ENCODE measurements at regions not wholly inside any gene's neighbourhood (a gene's known extent, or its start where the extent isn't known, plus 50 kb on each side); places are given as distances from the start of the nearest gene placed in this dataset.

DNA sequence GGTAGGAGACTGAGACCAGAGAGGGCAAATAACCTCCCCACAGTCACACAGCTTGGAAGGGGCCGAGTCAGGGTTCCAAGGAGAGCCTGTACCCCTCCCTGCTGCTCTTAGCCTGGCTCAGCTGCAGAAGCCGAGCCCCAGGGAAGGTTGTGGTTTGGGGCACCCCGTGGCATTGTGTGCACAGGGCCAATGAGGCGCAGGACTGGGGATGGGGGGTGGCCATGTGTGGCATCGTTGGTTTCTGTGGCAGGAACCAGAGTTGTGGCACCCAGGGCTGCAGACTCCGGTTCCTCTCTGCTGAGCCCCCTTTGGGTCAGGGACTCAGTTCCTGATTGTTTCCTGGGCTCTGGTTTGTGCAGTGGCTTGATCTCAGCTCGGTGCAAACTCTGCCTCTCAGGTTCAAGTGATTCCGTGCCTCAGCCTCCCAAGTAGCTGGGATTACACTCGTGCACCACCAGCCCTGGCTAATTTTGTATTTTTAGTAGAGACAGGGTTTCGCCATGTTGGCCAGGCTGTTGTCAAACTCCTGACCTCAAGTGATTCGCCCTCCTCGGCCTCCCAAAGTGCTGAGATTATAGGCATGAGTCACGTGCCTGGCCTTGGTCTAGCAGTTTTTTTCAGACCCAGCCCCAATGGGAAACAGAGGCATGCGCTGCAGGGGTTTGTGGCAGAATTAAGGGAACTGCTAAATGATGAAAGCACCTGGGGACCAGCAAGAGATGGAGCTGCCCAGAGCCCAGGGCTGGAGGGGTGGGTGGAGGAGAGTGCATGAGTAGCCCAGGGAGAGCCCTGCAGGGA is 221.0 kb upstream of the SULF2 start:
- Histone ChIP-seq H3K4me2 (ENCODE audit: low read length) (no peak overlapping the region), H3K4me3 (ENCODE audit: low read length) (no peak overlapping the region), H3K27ac (ENCODE audit: low read depth, low read length) (no peak overlapping the region), H4K20me1 (ENCODE audit: control insufficient read depth, insufficient read depth, low read depth, low read length) (no peaks in the 10 kb centered on the region), H3K9me3 (ENCODE audit: control insufficient read depth, insufficient read depth, low read length) (peaks cover 36% of the 10 kb centered on the region), H3K27me3 (ENCODE audit: control insufficient read depth, low read length) (no peaks in the 10 kb centered on the region), H3K9me2 (replicated peaks; ENCODE audit: control insufficient read depth, low read length) (no peaks in the 10 kb centered on the region), H3K79me2 (ENCODE audit: control insufficient read depth, low read length) (no peaks in the 10 kb centered on the region), H3K4me1 (ENCODE audit: control insufficient read depth, low read length) (peaks cover 43% of the 10 kb centered on the region), H3K36me3 (ENCODE audit: control insufficient read depth, low read length) (peaks cover 16% of the 10 kb centered on the region), H3F3A (ENCODE audit: control insufficient read depth, insufficient read depth) (peaks cover 4% of the 10 kb centered on the region; the same call in 1 of the 2 replicates)
- no peak for TF ChIP-seq EZH2phosphoT487 (IDR thresholded peaks at IDR 0.05; ENCODE audit: borderline replicate concordance, low read length)
- TF ChIP-seq, protein P1, sequence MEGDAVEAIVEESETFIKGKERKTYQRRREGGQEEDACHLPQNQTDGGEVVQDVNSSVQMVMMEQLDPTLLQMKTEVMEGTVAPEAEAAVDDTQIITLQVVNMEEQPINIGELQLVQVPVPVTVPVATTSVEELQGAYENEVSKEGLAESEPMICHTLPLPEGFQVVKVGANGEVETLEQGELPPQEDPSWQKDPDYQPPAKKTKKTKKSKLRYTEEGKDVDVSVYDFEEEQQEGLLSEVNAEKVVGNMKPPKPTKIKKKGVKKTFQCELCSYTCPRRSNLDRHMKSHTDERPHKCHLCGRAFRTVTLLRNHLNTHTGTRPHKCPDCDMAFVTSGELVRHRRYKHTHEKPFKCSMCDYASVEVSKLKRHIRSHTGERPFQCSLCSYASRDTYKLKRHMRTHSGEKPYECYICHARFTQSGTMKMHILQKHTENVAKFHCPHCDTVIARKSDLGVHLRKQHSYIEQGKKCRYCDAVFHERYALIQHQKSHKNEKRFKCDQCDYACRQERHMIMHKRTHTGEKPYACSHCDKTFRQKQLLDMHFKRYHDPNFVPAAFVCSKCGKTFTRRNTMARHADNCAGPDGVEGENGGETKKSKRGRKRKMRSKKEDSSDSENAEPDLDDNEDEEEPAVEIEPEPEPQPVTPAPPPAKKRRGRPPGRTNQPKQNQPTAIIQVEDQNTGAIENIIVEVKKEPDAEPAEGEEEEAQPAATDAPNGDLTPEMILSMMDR (IDR thresholded peaks at IDR 0.05; ENCODE audit: low read depth, low read length, poor library complexity, severe bottlenecking): no peak

DNA sequence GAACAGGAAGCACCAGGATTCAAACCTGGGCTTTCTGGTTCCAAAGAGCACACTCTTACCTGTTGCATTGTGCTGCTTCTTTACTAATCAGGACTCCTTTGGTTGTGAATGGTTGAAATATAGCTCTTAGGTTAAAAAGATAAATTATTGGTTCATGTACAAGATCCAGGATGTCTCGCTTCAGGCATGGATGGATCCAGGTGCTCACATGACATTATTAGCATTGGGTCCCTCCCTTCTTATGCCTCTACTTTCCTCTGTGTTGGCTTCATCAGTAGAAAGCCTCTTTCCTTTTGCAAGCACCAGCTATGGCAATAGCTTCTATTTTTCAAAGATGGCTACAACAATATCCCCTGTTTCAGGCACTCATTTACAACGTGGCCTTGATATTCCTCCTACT is 217.7 kb upstream of the SULF2 start:
- peak overlapping the region; percentile 72 for H3K4me2 ChIP-seq (ENCODE audit: low read length)

DNA sequence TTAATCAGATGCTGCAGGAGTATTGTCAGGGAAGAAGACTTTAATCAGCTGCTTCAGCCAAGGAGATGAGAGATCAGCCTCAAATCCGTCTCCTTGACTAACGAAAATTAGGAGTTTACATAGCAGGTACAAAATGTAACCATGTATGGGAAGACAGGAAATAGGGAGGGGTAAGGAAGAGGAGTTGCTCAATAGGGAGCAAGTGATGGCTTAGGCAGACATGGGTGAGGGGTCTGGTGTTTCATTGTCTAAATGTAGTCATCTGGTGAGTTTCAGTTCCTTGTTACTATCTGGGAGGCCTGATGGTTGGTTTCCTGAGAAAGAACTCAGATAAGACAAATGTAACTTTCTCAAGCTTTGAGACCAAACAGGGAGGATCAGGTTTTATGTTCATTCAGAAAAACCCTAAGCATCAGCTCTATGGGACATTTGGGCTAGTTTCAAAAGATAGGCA is 217.3 kb upstream of the SULF2 start:
- peak overlapping the region; percentile 72 for H3K4me2 ChIP-seq (ENCODE audit: low read length)
- peak overlapping the region; percentile 61 for H3K4me3 ChIP-seq (ENCODE audit: low read length)
- H3K27me3 ChIP-seq (ENCODE audit: control insufficient read depth, low read length): no peaks in the 10 kb centered on the region
- H3K79me2 ChIP-seq (ENCODE audit: control insufficient read depth, low read length): no peaks in the 10 kb centered on the region
- peaks cover 43% of the 10 kb centered on the region for H3K4me1 ChIP-seq (ENCODE audit: control insufficient read depth, low read length)
- peaks cover 16% of the 10 kb centered on the region for H3K36me3 ChIP-seq (ENCODE audit: control insufficient read depth, low read length)
- peaks cover 4% of the 10 kb centered on the region; the same call in 1 of the 2 replicates for H3F3A ChIP-seq (ENCODE audit: control insufficient read depth, insufficient read depth)
- H4K20me1 ChIP-seq (ENCODE audit: control insufficient read depth, insufficient read depth, low read depth, low read length): no peaks in the 10 kb centered on the region
- TF ChIP-seq, protein P1 (IDR thresholded peaks at IDR 0.05; ENCODE audit: low read depth, low read length, poor library complexity, severe bottlenecking): no peak
- TF ChIP-seq EZH2phosphoT487 (IDR thresholded peaks at IDR 0.05; ENCODE audit: borderline replicate concordance, low read length): no peak
- H3K9me2 ChIP-seq (replicated peaks; ENCODE audit: control insufficient read depth, low read length): no peaks in the 10 kb centered on the region
- H3K9me3 ChIP-seq (ENCODE audit: control insufficient read depth, insufficient read depth, low read length): peaks cover 22% of the 10 kb centered on the region
- peak overlapping the region; percentile 84 for H3K27ac ChIP-seq (ENCODE audit: low read depth, low read length)

More for the DNA sequence above, 217.7 kb upstream of the SULF2 start:
- peak overlapping the region; percentile 61 for H3K4me3 ChIP-seq (ENCODE audit: low read length)
- H3K27ac ChIP-seq (ENCODE audit: low read depth, low read length): peak overlapping the region; percentile 84
- peaks cover 22% of the 10 kb centered on the region for H3K9me3 ChIP-seq (ENCODE audit: control insufficient read depth, insufficient read depth, low read length)
- H3K9me2 ChIP-seq (replicated peaks; ENCODE audit: control insufficient read depth, low read length): no peaks in the 10 kb centered on the region
- no peak for TF ChIP-seq EZH2phosphoT487 (IDR thresholded peaks at IDR 0.05; ENCODE audit: borderline replicate concordance, low read length)
- TF ChIP-seq, protein P1 (IDR thresholded peaks at IDR 0.05; ENCODE audit: low read depth, low read length, poor library complexity, severe bottlenecking): no peak
- peaks cover 4% of the 10 kb centered on the region; the same call in 1 of the 2 replicates for H3F3A ChIP-seq (ENCODE audit: control insufficient read depth, insufficient read depth)
- H3K4me1 ChIP-seq (ENCODE audit: control insufficient read depth, low read length): peaks cover 43% of the 10 kb centered on the region
- peaks cover 16% of the 10 kb centered on the region for H3K36me3 ChIP-seq (ENCODE audit: control insufficient read depth, low read length)
- no peaks in the 10 kb centered on the region for H3K27me3 ChIP-seq (ENCODE audit: control insufficient read depth, low read length)
- H4K20me1 ChIP-seq (ENCODE audit: control insufficient read depth, insufficient read depth, low read depth, low read length): no peaks in the 10 kb centered on the region
- H3K79me2 ChIP-seq (ENCODE audit: control insufficient read depth, low read length): no peaks in the 10 kb centered on the region
